NCI-H2196 treated with DMSO at 0.1 percent for 48 hours (cell line): ENCODE measurements at regions not wholly inside any gene's neighbourhood (a gene's known extent, or its start where the extent isn't known, plus 50 kb on each side); places are given as distances from the start of the nearest gene placed in this dataset.

ENCODE experiments used
- DNase-seq: peaks from one replicate; lab custom pipeline; 2025; ENCODE audit not compliant: unreplicated experiment; lab: John Stamatoyannopoulos, UW

DNA sequence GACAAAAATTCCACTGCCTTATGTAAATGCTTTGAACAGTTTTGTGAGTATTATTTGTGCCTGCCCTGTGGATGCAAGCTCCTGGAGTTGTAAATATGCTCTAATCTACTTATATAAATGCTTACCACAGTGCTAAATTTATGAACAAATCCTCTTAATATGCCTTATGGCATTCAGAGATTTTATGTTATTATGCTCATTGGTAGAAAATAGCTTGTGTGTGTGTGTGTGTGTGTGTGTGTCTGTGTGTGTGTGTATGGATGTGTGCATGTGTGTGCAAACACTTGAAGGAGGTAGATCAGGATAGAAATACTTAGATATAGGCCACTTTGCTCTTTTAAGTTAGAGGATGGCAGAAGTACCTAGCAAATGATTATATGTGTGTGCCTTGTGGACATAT lies 253.9 kb downstream of the TAF11L14 start:
- no peak for DNase-seq

DNA sequence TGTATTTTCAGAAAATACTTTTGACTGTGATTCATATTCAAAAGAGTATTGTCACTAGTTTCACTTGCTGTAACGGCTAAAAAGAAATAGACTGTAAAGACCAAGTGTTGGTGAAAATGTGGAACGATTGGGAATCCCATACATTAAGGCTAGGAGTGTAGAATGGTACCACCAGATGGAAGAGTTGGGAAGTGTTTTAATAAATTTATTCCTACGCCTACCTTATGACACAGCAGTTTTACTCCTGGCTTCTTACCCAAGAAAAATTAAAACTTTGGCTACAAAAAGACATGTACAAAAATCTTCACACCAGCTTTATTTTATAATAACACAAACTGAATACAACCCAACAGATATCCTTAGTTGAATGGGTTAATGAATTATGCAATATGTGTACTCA lies 256.2 kb downstream of the TAF11L14 start:
- DNase-seq: no peak

DNA sequence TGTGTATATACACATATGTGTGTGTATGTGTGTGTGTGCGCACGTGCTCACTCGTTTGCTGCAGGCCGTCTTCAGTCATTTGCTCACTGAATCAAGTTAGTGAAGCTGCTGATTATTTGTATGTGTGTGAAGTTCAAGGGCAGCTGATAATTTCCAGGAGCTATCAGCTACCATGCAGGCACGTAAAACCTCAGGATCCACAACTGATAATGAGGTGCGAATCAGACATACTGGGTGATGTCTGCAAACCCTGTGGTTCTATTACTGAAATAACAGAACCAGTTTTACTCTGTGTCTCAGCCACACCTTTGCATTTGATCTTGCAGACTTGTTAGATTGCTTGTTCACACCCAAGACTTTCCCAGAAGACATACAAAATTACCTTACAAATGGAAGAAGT lies 257.6 kb downstream of the TAF11L14 start:
- DNase-seq: no peak

DNA sequence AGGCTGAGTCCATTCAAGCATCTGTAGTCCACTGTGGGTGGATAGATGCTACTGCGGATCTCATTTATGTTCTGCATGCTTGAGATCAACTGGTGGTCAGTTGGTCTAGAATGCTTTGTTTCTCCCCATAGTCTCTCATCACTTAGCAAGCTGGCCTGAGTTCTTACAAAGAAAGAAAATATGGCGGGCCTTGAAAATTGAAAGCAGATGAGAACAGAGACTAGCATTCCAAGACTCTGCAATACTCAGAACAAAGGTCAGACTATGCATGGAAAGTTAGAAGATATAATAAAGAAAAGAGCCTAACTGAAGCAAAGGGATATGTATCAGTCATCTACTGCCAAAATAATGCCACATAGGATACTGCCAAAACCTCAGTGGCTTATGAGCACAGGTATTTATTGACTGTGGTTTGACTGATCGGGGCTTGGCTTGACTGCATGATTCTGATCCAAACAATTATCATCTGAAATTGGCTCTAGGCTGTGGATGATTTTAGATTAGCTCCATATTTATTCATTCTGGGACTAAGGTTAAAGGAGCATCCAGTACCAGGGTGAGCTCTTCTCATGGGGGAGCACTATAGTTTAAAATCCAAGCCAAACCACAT lies 258.9 kb downstream of the TAF11L14 start:
- no peak for DNase-seq

DNA sequence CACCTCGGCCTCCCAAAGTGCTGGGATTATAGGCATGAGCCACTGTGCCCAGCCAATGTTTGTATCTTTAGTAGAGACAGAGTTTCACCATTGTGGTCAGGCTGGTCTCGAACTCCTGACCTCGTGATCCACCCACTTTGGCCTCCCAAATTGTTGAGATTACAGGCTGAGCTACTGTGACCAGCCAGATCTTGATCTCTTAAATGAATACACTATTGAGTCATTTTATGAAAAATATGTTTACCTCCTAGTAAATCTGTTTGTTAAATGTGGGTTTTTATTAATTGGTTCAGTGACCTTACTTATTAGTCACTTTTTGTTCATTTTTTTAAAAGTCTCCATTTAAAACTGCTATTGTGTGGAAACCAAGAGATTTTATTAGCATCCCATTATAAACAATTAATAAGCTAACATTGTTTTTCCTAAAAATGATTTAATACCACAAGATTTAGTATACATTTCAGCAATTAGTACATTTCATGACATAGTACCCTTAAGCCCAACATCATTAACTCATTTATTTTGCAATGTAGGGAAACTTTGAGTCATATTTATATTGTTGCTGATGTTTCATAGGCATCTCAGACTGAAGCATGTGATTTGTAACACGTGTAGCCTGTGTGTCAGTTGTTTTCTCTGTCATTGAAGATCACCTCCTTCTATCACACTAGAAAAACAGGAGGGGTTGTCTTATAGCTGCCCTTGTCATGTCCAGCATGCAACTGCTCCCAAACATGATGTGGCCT lies 261.2 kb downstream of the TAF11L14 start:
- DNase-seq: no peak

DNA sequence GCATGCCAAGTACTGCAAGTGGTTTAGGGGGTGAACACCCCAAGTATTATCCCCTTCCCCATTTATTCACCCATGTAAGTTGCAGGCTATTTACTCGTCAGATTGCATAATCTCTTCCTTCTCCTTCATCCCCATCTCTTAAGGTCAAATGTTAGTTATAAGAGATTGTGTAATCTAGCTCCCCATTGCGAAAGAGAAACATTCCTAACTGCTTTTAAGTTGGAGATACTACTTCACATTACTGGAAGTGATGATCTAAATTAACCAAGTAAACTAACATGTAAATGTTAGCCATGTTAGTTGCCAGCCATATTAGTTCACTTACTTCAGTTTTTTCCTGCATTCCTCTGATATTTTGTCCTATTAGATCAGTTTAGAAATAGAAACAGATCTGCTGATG lies 262.3 kb downstream of the TAF11L14 start:
- DNase-seq: no peak

DNA sequence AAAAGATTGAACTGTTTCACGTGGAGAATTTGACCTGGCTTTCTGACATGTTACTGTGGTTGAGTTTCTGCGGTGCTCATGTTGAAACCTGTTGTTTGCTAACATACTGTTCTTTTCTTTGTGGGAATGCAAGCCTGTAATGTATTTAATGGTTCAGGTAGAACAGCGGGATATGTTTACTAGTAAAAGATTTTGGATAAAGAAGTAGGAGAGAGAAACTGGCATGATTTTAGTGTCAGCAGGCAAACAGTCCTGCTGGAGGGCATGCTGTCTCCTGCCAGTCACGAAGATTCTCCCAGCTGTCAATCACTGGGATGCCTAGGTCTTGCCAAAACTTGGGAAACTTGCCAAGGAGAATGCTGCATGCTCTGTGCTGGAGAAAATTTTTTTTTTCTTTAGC lies 263.5 kb downstream of the TAF11L14 start:
- DNase-seq: no peak

DNA sequence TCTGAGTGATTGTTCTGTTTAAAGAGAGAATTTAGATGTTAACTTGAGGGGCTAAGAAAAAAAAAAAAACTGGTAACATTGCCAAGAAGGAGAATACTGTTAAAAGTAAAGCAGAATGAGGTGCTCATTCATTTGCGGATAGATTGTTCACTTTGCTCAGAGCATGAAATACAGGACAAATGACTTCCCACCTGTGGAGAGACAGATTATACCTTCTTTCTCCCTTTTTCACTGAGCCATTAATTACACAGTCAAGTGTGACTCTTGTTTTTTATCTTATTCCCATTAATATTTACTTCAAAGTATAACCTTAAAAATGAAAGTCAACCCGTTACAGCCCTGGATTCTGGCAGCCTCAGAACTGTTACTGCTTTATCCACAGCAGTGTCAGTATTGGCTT lies 264.5 kb downstream of the TAF11L14 start:
- DNase-seq: no peak

DNA sequence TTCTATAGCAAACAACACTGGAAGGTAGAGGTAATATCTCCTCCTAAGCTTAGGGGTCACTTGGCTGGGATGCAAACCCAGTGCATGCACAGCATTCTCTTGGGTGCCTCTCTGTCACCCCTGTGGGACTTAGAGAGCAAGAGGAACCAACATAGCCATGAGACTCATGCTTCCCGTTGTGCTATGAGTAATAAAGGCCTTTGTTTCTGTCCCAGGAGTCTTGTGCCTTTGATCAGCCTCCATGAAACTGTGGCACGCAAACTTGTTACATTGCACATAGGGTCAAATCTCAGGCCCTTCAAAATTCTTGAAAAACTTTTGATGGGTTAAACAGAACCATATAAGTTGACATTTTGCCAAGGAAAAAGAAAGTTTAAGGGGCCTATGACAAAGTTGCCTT lies 272.8 kb downstream of the TAF11L14 start:
- no peak for DNase-seq

DNA sequence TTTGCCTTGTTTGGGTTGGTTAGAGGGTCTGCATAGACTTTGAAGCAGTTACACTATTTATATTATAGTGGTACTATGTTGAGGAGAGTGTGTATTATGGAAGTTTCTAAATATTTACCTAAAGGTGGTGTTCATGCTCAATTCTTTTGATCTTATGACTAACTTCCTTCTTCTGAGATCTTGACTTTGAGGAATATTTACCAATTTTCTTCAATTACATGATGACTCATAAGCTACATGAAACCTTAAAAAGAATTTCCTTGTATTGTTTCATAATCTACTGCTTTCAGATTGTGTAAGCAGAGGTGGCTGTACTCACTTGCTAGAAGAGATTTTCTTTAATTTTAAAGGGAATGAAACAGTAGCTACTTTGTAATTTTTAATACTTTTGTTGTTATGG lies 276.1 kb downstream of the TAF11L14 start:
- DNase-seq: no peak

DNA sequence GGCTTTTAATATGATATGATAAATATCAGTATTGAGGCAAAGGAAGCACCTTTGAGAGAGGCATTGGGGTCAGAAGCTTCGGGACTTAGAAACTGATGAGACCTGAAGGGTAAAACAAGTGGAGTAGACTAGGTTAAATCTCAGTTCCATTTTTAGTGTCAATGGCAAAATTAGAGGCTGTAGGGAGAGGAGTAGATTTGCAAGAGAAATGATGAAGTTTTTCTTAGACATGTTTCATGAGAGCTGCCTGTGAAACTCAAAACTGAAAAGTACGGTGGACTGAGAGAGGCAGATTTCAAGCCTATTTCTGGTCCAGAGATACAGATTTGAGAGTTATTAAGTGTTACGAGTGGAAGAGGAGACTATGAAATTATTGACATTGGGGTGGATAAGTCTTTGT lies 278.5 kb downstream of the TAF11L14 start:
- DNase-seq: no peak

DNA sequence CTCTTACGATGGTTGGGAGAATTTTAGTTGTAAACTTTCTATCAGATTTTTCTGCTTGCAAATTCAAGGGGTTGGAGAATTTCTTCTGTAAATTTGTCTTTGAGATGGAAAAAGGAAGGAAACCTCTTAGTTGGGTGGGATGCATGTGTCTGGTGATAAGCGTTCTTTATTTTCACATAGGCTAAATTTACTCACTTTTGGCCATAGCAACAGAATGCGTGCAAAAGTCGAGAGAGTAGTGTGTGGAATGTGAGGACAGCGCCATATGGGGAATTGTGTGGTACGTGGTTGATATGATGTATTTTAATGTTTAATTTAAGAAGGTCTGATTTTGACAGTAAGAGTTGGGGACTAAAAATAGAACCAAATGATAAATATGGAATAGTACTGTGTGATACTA lies 282.2 kb downstream of the TAF11L14 start:
- no peak for DNase-seq

DNA sequence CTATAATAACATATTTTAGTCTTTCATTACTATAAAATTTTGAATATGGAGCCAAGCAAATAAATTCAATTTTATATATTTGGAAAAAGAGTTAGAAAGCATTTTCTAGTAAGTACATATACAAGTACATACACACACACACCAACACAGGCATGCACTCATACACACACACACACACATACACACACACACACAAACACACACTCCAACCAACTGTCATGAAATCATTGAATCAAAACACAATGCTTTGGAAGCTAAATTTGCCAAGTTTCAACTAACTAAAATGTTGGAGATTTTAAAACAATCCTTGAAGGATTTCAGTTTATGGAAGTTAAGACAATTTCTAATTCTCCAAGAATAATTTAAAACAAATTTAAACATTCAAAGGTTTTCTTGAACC lies 283.2 kb downstream of the TAF11L14 start:
- no peak for DNase-seq

DNA sequence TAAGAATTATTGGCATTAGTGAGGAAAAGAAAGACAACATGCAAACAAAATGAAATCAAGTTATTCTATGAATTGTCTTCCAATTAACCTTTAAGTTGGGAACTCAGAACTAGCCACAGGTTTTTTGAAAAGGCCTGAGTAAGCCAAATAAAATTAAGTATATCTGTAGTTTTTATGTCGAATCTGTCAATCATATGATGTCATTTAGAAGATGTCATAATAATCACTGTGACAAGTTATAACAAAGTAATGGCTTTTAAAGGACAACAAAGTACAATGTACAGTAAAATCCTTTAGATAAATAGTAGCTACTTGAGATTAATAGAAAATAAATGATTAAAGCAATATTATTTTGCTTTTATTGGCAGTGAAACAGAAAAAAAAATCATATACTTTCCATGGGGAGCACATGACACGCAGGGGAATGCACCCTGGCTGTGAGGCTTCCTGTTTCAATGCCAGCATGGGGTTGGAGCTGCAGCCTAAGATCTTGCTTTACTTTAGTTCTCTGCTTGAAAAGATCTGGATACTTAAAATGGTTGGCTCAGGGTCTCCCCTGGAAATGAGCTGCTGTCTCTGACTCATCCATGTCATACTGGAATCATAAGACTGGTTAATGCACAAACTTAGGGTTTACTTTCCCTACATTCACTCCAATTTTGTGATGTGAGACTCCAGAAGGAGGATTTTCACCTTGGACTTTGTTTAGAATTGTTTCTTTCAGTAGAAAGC lies 284.3 kb downstream of the TAF11L14 start:
- no peak for DNase-seq

DNA sequence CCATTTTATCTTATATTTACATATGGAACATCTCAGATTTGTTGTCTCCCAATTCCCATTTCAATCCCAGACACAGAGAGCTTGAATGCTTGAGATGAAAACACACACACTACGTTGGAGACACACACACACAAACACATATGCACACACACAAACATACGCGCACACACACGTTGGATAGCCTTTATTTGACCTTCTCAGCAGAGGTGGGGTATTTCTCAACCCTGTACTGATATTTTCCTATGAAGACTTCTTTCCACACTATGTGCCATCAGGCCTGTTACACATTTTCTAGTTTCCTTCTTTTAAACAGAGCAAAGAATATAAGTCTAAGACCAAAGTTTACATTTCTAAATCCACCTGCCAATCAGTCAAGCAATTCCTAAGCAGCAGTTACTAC lies 291.0 kb downstream of the TAF11L14 start:
- no peak for DNase-seq

DNA sequence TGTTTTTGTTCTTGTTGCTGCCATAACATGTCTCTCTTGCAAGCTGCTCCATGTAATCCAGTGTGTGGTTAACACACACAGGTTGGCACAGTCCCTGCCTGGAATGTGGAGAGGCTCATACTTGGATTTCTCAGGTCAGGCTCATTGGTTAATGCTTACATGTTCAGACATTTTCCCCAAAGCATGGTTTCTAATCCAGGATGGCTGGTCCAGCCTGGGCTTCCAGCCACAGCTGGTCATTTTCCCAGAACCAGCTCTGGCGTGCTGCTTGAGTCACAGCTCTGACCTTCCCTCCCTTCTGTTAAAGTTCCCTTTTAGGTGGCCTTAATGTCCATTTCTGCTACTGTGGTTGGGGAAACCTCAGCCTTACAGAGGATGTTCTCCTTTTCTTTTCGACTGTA lies 294.3 kb downstream of the TAF11L14 start:
- DNase-seq: no peak

DNA sequence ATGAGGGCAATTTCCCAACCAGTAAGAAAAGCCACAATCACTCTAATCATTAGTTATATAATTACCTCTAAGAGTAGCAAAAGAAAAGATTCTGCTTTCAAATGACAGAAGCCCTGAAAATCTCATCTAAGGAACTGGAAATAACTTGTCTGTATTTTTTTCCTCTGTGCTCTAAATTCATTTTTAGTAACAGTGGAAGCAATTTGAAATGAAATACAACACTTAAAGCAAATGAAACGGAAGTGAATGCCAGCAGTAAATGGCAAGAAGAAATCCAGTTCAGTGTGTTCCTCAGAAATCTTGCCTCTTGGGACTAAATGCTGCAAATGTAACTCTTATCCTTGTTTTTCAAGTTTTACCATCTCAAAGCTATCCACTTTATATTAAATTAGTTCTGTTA lies 294.9 kb downstream of the TAF11L14 start:
- DNase-seq: no peak

DNA sequence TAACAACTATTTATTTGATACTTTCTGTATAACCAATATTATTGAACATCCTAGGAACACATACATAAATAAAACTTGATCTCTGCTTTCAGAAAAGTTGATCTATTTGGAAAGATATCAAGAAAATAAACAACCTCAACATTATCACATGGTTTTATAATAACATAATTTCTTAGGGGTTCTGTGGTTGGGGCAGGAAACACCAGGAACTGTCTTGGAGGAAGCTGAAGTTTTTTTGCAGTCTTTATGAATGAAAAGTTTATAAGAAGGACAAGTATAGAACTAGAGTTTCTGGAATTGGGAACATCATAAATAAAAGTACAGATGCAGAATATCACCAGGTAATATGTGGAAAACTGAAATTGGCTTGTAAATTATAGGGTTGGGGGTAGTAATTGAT lies 296.1 kb downstream of the TAF11L14 start:
- DNase-seq: no peak

DNA sequence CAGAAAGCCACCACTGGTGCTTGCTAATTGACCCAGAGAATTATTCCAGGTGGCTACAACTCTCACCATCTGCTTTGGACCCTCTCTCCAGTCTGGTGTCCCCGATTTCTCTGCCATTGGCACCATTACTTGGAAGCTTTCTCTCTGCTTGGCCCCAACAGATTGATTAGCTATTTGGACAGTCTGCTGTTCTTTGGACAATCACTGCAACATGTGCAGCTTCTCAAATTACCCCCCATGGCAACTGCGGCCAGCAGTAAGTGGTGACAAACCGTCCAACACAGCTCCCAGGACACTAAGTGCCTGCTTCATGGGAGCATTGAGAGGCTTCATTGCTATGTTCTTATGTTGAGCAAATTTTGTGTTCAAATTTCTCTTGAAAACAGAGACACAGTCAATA lies 309.8 kb downstream of the TAF11L14 start:
- DNase-seq: no peak

DNA sequence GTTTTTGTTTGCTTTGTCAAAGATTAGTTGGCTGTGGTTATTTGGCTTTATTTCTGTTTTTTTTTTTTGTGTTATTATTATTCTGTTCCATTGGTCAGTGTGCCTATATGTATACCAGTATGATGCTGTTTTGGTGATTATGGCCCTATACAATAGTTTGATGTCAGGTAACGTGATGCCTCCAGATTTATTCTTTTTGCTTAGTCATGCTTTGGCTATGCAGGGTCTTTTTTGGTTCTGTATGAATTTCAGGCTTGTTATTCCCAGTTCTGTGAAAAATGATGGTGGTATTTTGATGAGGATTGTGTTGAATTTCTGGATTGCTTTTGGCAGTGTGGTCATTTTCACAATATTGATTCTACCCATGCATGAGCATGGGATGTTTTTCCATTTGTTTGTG lies 312.8 kb downstream of the TAF11L14 start:
- DNase-seq: no peak

DNA sequence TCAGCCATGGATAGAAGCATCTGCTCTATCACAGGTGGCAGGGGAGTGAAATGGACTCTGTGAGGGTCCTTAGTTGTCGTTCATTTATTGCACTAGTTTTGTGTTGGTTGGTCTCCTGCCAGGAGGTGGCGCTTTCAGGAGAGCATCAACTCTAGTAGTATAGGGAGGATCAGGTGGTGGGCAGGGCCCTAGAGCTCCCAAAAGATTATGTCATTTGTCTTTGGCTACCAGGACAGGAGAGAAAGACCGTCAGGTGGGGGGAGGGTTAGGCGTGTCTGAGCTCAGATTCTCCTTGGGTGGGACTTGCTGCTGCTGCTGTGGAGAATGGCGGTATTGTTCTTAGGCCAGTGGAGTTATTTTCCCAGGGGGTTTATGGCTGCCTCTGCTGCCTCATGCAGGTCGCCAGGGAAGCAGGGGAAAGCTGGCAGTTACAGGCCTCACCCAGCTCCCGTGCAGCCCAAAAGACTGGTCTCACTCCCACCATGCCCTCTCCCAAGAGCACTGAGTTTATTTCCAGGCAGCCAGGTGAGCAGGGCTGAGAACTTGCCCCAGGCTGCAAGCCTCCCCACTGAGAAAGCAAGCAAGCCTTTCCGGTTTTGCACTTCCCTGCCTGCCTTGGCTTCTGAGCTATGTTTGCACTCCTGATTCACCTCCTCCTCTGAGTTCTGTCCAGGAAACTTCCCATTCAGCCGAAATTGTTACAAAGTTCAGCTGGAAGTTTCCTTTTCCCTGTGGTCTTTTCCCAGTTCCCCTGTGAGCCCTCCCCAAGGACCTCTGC lies 317.3 kb downstream of the TAF11L14 start:
- no peak for DNase-seq

DNA sequence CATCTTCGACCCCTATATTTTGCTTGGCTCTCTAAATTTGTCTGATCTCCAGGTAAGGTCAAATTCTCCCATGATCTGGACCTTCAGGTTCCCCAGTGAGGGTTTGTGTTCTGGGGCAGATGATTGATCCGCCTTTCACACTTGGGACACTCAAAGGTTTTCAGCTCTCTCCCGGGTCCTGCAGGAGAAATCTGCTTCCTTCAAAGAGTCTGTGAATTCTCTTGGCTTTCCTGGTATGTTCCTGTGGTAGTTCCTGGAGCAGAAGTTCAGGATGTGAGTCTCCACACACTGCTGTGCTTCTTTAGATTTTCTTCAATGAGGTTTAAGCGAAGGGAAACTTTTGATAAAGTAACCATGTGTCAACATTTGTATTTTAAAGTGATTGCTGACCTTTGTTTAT lies 318.0 kb downstream of the TAF11L14 start:
- no peak for DNase-seq
